Memory B cell (primary cell): ENCODE measurements at regions not wholly inside any gene's neighbourhood (a gene's known extent, or its start where the extent isn't known, plus 50 kb on each side); places are given as distances from the start of the nearest gene placed in this dataset.

Experiments used
- ATAC-seq: fragments of 150-1000 bp; cut with Tn5 transposase; 2 replicates; pipeline ENCODE4 v1.10.0; 2021; ENCODE audit warnings: low read depth, mild to moderate bottlenecking, moderate library complexity
- DNase-seq, 2 donors: peaks; one replicate each; pipeline ENCODE4 v3.0.0; 2022; ENCODE audit warnings: low spot score in 2 of 2
- H3K27ac Mint-ChIP-seq: one replicate; pipeline ENCODE4 v1.8.0; 2022; ENCODE audit warnings: mild to moderate bottlenecking, moderate library complexity, mixed read lengths
- H3K27me3 Mint-ChIP-seq: one replicate; pipeline ENCODE4 v1.8.0; 2022; ENCODE audit warnings: mixed read lengths
- H3K36me3 Mint-ChIP-seq: one replicate; pipeline ENCODE4 v1.8.0; 2022; ENCODE audit warnings: mild to moderate bottlenecking, mixed read lengths
- H3K4me1 Mint-ChIP-seq: one replicate; pipeline ENCODE4 v1.8.0; 2022; ENCODE audit warnings: mixed read lengths
- H3K4me3 Mint-ChIP-seq: one replicate; pipeline ENCODE4 v1.8.0; 2022; ENCODE audit warnings: mild to moderate bottlenecking, moderate library complexity, mixed read lengths
- H3K9me3 Mint-ChIP-seq: one replicate; pipeline ENCODE4 v1.8.0; 2022; ENCODE audit warnings: mixed read lengths

GRCh38 chr2:136239079-136239685 is 121.2 kb upstream of the CXCR4 start:
- peak overlapping the region; percentile 64 for H3K4me3 Mint-ChIP-seq
- no peaks in the 10 kb centered on the region for H3K36me3 Mint-ChIP-seq
- no peaks in the 10 kb centered on the region for H3K27me3 Mint-ChIP-seq
- peak overlapping the region; percentile 100 for H3K27ac Mint-ChIP-seq
- no peaks in the 10 kb centered on the region for H3K9me3 Mint-ChIP-seq
- H3K4me1 Mint-ChIP-seq = peaks cover 56% of the 10 kb centered on the region
- peak in 1 of 2 donors; percentile 64 for DNase-seq
- ATAC-seq = no peak

DNA sequence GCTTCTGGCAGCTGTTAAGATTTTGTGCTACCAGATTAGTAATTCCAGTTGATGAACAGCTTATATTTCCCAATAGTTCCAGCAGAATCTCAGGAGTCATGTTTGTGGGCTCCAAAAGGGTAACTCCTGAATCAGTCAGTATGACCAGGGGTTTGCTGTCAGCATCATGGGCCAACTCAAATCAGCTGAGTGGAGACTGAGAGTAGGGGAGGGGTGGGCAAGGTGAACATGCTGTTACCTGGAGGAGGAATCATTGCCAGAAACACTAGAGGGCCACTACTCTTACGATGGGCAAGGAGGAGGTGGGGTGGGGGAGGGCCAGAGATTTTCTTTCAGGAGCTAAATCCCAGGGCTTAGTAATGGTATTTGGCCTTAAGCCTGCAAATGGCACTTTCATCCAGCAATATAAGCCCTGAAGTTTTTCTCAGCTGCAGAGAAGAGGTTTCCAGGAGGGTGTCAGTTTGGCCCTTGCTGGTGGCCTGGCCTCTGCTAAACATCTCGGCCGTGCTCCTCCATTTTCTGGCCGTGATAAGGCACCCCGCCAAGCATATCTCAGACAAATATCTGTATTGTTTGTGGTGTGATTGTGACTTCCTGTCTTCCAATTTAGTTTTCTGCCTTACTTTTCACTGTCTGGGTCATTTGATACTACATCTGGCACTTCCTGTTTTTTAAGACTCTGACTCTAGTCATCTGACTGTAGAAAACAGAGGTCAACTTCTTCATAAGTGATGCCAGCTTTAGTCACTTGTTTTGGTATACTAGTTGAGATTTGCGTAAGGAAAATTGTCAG is 120.5 kb upstream of the CXCR4 start:
- ATAC-seq (peak; percentile 82), DNase-seq (peak; percentile 71 to 72)
- Mint-ChIP-seq H3K4me1 (peaks cover 54% of the 10 kb centered on the region), H3K36me3 (no peaks in the 10 kb centered on the region), H3K27ac (peak overlapping the region; percentile 100), H3K4me3 (peak overlapping the region; percentile 58), H3K9me3 (no peaks in the 10 kb centered on the region), H3K27me3 (no peaks in the 10 kb centered on the region)

- H3K27me3 Mint-ChIP-seq = no peaks in the 10 kb centered on the region
- peak overlapping the region; percentile 100 for H3K27ac Mint-ChIP-seq
- DNase-seq (no peak), ATAC-seq (no peak)
- no peak overlapping the region for H3K4me3 Mint-ChIP-seq
- no peaks in the 10 kb centered on the region for H3K36me3 Mint-ChIP-seq
- H3K4me1 Mint-ChIP-seq = peaks cover 59% of the 10 kb centered on the region
- no peaks in the 10 kb centered on the region for H3K9me3 Mint-ChIP-seq
Observed at GRCh38 chr2:136236019-136236418, 118.1 kb upstream of the CXCR4 start.

GRCh38 chr2:136235546-136235945 is 117.6 kb upstream of the CXCR4 start:
- Mint-ChIP-seq H3K27ac (peak overlapping the region; percentile 100), H3K4me1 (peaks cover 59% of the 10 kb centered on the region)

GRCh38 chr2:136234261-136234660 is 116.3 kb upstream of the CXCR4 start:
- H3K36me3 Mint-ChIP-seq = no peaks in the 10 kb centered on the region
- H3K9me3 Mint-ChIP-seq = no peaks in the 10 kb centered on the region
- no peak for ATAC-seq
- peaks cover 48% of the 10 kb centered on the region for H3K4me1 Mint-ChIP-seq
- H3K27ac Mint-ChIP-seq = peak overlapping the region; percentile 32
- no peaks in the 10 kb centered on the region for H3K27me3 Mint-ChIP-seq
- no peak for DNase-seq
- no peak overlapping the region for H3K4me3 Mint-ChIP-seq

More at GRCh38 chr2:136235546-136235945, 117.6 kb upstream of the CXCR4 start:
- Mint-ChIP-seq H3K9me3 (no peaks in the 10 kb centered on the region), H3K4me3 (no peak overlapping the region), H3K27me3 (no peaks in the 10 kb centered on the region), H3K36me3 (no peaks in the 10 kb centered on the region)
- DNase-seq (no peak), ATAC-seq (no peak)

- peaks cover 3% of the 10 kb centered on the region for H3K9me3 Mint-ChIP-seq
- DNase-seq = no peak
- peaks cover 46% of the 10 kb centered on the region for H3K4me1 Mint-ChIP-seq
- no peak for ATAC-seq
- H3K27ac Mint-ChIP-seq = peak overlapping the region; percentile 89
- H3K36me3 Mint-ChIP-seq = no peaks in the 10 kb centered on the region
- H3K4me3 Mint-ChIP-seq = no peak overlapping the region
- H3K27me3 Mint-ChIP-seq = no peaks in the 10 kb centered on the region
Observed at GRCh38 chr2:136233298-136233697, 115.3 kb upstream of the CXCR4 start.

DNA sequence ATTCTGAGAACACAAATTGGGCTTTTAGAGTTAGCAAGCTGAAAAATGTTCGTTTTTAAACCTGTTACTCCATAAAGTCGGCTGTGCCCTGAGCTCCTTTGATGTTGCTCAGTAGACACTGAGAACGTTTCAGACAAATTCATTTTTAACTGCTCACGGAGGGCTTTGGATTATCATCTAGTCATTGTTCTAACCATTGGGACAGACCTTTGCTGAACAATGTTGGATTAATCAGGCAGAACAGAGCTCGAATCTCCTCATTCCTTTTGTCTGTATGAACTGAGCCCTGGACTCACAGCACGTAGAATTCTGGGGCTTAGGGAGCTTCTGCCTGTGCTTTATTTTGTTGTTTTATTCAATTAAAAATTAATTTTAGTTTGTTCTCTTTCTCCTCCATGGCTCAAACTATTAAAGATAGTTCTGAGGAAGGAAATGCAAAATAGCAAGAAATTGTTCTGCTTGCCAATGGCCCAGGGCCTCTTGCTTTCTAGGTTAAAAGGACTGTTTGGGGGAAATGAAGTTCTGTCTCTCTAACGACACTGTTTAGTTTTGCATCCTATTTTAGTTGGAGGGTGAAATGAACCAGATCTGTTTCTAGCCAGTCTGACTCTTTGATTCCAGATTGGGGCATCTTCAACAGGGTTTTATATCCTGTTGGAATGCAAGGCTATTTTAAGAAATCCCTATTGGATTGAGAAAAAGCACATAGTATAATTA is 114.7 kb upstream of the CXCR4 start:
- no peaks in the 10 kb centered on the region for H3K27me3 Mint-ChIP-seq
- H3K9me3 Mint-ChIP-seq = peaks cover 3% of the 10 kb centered on the region
- DNase-seq = no peak
- ATAC-seq = peak; percentile 81
- H3K4me3 Mint-ChIP-seq = peak overlapping the region; percentile 9
- H3K36me3 Mint-ChIP-seq = no peaks in the 10 kb centered on the region
- H3K4me1 Mint-ChIP-seq = peaks cover 42% of the 10 kb centered on the region
- peak overlapping the region; percentile 89 for H3K27ac Mint-ChIP-seq

DNA sequence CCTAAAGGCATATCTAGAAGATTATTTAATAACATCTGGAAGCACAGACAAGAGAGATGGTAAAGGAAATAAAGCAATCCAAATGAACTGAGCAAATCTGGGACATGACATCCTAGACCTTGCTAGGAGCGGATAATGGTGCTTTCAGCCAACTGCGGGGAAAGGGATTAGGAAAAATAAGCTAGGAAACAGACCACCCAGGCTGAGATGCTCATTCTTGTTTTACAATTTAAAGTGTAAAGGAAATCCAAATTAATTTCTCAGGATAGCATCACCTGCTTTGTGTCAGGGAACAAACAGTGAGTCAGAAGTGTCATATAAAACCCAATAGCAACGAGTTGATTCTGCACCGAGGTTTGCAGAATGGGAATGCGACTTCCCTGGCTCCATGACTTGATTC is 112.5 kb upstream of the CXCR4 start:
- Mint-ChIP-seq H3K4me1 (peaks cover 50% of the 10 kb centered on the region), H3K36me3 (no peaks in the 10 kb centered on the region), H3K9me3 (peaks cover 3% of the 10 kb centered on the region), H3K27me3 (no peaks in the 10 kb centered on the region), H3K27ac (peak overlapping the region; percentile 64), H3K4me3 (no peak overlapping the region)
- DNase-seq (no peak), ATAC-seq (no peak)

DNA sequence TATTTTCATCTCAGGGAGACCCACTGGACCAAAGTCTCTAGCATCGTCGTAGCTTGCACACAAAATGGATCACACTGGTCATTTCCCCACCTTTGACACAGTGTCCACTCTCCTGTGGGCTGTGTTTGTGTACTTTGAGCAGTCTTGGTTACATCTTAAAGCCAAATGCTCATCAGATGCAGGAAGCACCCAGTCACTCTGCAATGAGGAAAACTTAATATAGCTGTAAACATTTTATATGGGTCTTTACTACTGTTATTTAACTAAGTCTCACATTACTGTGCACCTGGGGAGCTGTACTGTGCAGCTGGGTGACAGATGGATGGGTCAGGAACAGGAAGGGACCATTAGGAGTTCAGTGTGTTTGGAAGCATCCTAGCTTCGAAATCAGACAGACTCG is 109.0 kb upstream of the CXCR4 start:
- H3K36me3 Mint-ChIP-seq = no peaks in the 10 kb centered on the region
- H3K9me3 Mint-ChIP-seq = peaks cover 3% of the 10 kb centered on the region
- no peak overlapping the region for H3K4me3 Mint-ChIP-seq
- DNase-seq (no peak), ATAC-seq (no peak)
- no peaks in the 10 kb centered on the region for H3K27me3 Mint-ChIP-seq
- H3K4me1 Mint-ChIP-seq = peaks cover 38% of the 10 kb centered on the region
- peak overlapping the region; percentile 96 for H3K27ac Mint-ChIP-seq

DNA sequence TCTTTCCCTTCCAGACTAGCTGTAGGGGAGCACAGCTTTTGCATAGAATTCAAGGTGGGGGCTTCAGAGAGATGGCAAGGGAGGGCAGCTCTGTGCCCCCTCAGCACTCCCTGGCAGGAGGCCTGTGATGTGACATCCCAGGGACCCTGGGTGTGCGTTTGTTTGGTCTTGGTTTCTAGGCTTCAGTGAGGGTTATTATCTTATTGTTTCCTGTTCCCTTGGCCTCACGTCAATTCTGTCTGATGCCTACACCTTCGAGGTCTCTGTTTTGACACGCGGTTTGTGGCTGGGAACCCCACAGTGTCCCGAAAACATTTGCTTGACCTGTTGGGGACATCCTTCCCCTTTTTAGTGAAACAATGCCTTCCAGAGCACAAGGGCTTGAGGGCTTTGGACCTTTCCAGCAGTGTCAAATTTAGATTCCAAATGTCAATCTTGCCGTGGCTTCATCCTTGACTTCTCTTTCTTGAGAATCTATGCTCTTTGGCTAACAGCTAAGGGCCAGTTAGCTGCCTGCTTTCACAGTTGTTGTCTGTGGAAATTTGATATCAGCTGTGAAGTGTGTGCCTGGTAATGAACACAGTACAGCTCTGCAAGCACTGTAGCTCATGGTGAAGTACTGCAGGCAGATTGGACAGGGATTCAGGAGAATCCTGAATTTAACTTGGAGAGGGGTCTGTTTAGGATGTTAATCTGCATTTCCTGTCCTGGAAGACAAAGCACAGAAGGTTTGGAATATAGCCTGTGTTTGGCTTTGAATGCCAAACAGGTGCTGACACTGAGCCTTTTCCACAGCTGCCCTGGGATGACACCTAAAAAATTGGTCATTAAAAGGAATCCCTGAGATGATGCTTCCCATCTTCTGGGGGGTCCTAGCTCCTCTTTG is 108.2 kb upstream of the CXCR4 start:
- DNase-seq (peak; percentile 51 to 59), ATAC-seq (peak; percentile 89)
- H3K4me1 Mint-ChIP-seq = peaks cover 33% of the 10 kb centered on the region
- peaks cover 3% of the 10 kb centered on the region for H3K9me3 Mint-ChIP-seq
- peak overlapping the region; percentile 96 for H3K27ac Mint-ChIP-seq
- no peaks in the 10 kb centered on the region for H3K36me3 Mint-ChIP-seq
- H3K27me3 Mint-ChIP-seq = no peaks in the 10 kb centered on the region
- peak overlapping the region; percentile 16 for H3K4me3 Mint-ChIP-seq

DNA sequence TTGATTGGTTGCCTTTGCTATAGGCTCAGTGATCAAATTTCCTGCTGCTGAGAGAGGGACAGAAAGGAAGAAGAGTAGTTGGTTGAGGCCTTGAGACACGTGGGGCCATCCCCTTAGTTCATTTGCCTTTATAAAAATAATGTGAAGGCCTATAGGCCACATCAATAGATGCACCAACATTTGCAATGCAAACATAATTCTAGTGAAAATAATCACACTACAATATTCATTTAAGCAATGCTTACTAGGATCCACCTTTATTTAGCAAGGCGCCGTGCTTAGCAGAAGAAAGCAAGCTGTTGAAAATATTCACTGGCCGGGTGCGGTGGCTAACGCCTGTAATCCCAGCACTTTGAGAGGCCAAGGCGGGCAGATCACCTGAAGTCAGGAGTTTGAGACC is 105.3 kb upstream of the CXCR4 start:
- no peaks in the 10 kb centered on the region for H3K9me3 Mint-ChIP-seq
- H3K27me3 Mint-ChIP-seq = no peaks in the 10 kb centered on the region
- no peak overlapping the region for H3K27ac Mint-ChIP-seq
- DNase-seq (no peak), ATAC-seq (no peak)
- no peak overlapping the region for H3K4me3 Mint-ChIP-seq
- H3K4me1 Mint-ChIP-seq = peaks cover 48% of the 10 kb centered on the region
- H3K36me3 Mint-ChIP-seq = no peaks in the 10 kb centered on the region

DNA sequence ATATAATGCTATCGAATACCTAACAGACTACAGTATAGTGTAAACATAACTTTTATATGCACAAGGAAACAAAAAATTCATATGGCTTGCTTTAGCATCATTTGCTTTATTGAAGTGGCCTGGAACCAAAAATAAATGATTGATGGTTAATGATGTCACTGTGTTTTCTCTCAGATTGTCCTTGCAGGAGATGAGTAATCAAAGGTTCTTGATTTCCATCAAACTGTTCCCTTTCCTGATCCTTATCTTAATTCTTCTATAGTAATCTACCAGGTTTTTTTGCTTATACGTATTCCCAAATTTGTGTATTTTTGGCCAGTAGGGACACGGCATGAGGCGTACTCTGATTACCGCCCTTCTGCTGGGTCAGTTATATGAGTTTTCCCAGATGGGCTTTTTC is 104.9 kb upstream of the CXCR4 start:
- no peak overlapping the region for H3K4me3 Mint-ChIP-seq

DNA sequence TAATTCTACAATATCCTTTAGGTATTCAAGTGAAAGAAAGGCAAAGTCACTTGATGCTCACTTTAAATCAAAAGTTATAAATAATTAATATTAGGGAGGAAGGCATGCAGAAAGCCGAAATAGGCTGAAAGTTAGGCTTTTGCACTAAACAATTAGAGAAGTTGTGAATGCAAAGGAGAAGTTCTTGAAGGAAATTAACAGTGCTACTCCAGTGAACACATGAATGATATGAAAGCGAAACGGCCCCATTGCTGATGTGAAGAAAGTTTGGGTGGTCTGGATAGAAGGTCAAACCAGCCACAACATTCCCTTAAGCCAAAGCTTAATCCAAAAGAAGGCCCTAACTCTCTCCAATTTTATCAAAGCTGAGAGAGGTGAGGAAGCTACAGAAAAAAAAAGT is 103.1 kb upstream of the CXCR4 start:
- ATAC-seq (peak; percentile 37), DNase-seq (no peak)
- peak overlapping the region; percentile 89 for H3K27ac Mint-ChIP-seq

More for the DNA sequence above, 104.9 kb upstream of the CXCR4 start:
- no peak overlapping the region for H3K27ac Mint-ChIP-seq
- no peak for DNase-seq
- no peaks in the 10 kb centered on the region for H3K9me3 Mint-ChIP-seq
- no peaks in the 10 kb centered on the region for H3K36me3 Mint-ChIP-seq
- H3K4me1 Mint-ChIP-seq = peaks cover 48% of the 10 kb centered on the region
- no peaks in the 10 kb centered on the region for H3K27me3 Mint-ChIP-seq
- ATAC-seq = no peak

More for the DNA sequence above, 103.1 kb upstream of the CXCR4 start:
- Mint-ChIP-seq H3K9me3 (no peaks in the 10 kb centered on the region), H3K4me3 (peak overlapping the region; percentile 56), H3K27me3 (no peaks in the 10 kb centered on the region), H3K4me1 (peaks cover 48% of the 10 kb centered on the region), H3K36me3 (no peaks in the 10 kb centered on the region)
